Natural killer cell (primary cell): ENCODE measurements at regions not wholly inside any gene's neighbourhood (a gene's known extent, or its start where the extent isn't known, plus 50 kb on each side); places are given as distances from the start of the nearest gene placed in this dataset.

Source experiments
- ATAC-seq, 3 donors: fragments of 150-1000 bp in 2 of 3; fragments of 200-7000 bp in 1 of 3; cut with Tn5 transposase; 1 replicate in 1 of 3; 2 replicates in 2 of 3; pipeline ENCODE4 v1.10.0; 2021; ENCODE audit warnings: mild to moderate bottlenecking in 2 of 3, moderate library complexity in 2 of 3
- DNase-seq, 2 donors: peaks; one replicate each; pipeline versions ENCODE4 v3.0.0 to v3.0.0-alpha.2; 2013 to 2021; ENCODE audit warnings: mixed read lengths in 1 of 2
- H3K27ac ChIP-seq: one replicate; pipeline ENCODE4 v1.5.1; 2013; ENCODE audit warnings: mild to moderate bottlenecking, low read length
- H3K27me3 ChIP-seq: one replicate; pipeline ENCODE4 v1.6.1; 2013; ENCODE audit warnings: low read length; ENCODE audit not compliant: control insufficient read depth, insufficient read depth
- H3K36me3 ChIP-seq: one replicate; pipeline ENCODE4 v1.6.1; 2013; ENCODE audit warnings: low read length; ENCODE audit not compliant: control insufficient read depth, insufficient read depth
- H3K4me1 ChIP-seq: one replicate; pipeline ENCODE4 v1.6.1; 2013; ENCODE audit warnings: low read length; ENCODE audit not compliant: control insufficient read depth, insufficient read depth
- H3K4me3 ChIP-seq: one replicate; pipeline ENCODE4 v1.5.1; 2013; ENCODE audit warnings: low read length
- H3K9me3 ChIP-seq: one replicate; pipeline ENCODE4 v1.6.1; 2013; ENCODE audit warnings: low read length; ENCODE audit not compliant: control insufficient read depth, insufficient read depth
- H3K27ac Mint-ChIP-seq, 2 donors: one replicate each; pipeline ENCODE4 v1.8.0; 2022; ENCODE audit warnings: mild to moderate bottlenecking in 2 of 2, mixed read lengths in 2 of 2, moderate library complexity in 1 of 2
- H3K27me3 Mint-ChIP-seq, 2 donors: one replicate each; pipeline ENCODE4 v1.8.0; 2022; ENCODE audit warnings: low read depth in 2 of 2, mixed read lengths in 2 of 2
- H3K36me3 Mint-ChIP-seq: one replicate; pipeline ENCODE4 v1.8.0; 2022; ENCODE audit warnings: mixed read lengths
- H3K4me1 Mint-ChIP-seq, 2 donors: one replicate each; pipeline ENCODE4 v1.8.0; 2022; ENCODE audit warnings: mixed read lengths in 2 of 2
- H3K4me3 Mint-ChIP-seq: one replicate; pipeline ENCODE4 v1.8.0; 2022; ENCODE audit warnings: mild to moderate bottlenecking, moderate library complexity, mixed read lengths
- H3K9me3 Mint-ChIP-seq, 2 donors: one replicate each; pipeline ENCODE4 v1.8.0; 2022; ENCODE audit warnings: mixed read lengths in 2 of 2
- CTCF ChIP-seq: fragments of 200-600 bp; IDR thresholded peaks from one replicate; pipeline ENCODE4 v1.8.0; 2022; ENCODE audit warnings: antibody characterized with exemption
- WGBS: methylation state at CpG from one replicate; pipeline ENCODE4 v1.1.7; 2013; ENCODE audit warnings: missing lambda C conversion rate; ENCODE audit not compliant: insufficient coverage; 5-methylcytosine and 5-hydroxymethylcytosine counted together
- intact Hi-C: fragments of 100-400 bp; cut with micrococcal nuclease; formaldehyde crosslinking; loops from one replicate; pipeline ENCODE4 v1.14.2; 2022

- Histone ChIP-seq H3K36me3 (no peaks in the 10 kb centered on the region), H3K27ac (no peak overlapping the region), H3K4me3 (no peak overlapping the region), H3K4me1 (no peaks in the 10 kb centered on the region), H3K27me3 (no peaks in the 10 kb centered on the region), H3K9me3 (no peaks in the 10 kb centered on the region)
- peaks cover 0 to 12% of the 10 kb centered on the region in 2 donors for H3K27me3 Mint-ChIP-seq
- no peak overlapping the region for H3K4me3 Mint-ChIP-seq
- no peaks in the 10 kb centered on the region for H3K4me1 Mint-ChIP-seq
- H3K36me3 Mint-ChIP-seq = no peaks in the 10 kb centered on the region
- intact Hi-C loops = no loop called here
- H3K9me3 Mint-ChIP-seq = no peaks in the 10 kb centered on the region
- H3K27ac Mint-ChIP-seq = no peak overlapping the region
- DNase-seq (no peak), ATAC-seq (no peak)
- TF ChIP-seq CTCF = no peak
These were observed 184.7 kb upstream of the RALGAPA2 start for GRCh38 chr20:20897145-20897544.

- 90% methylated on average over 3 of the region's 3 CpGs for WGBS
- Histone ChIP-seq H3K36me3 (no peaks in the 10 kb centered on the region), H3K27me3 (no peaks in the 10 kb centered on the region), H3K4me1 (no peaks in the 10 kb centered on the region), H3K9me3 (no peaks in the 10 kb centered on the region), H3K4me3 (no peak overlapping the region), H3K27ac (no peak overlapping the region)
- ATAC-seq = no peak
- no peak for TF ChIP-seq CTCF
- Mint-ChIP-seq H3K27me3 (peaks cover 0 to 17% of the 10 kb centered on the region in 2 donors), H3K4me1 (no peaks in the 10 kb centered on the region), H3K4me3 (no peak overlapping the region), H3K27ac (no peak overlapping the region), H3K36me3 (no peaks in the 10 kb centered on the region), H3K9me3 (no peaks in the 10 kb centered on the region)
- intact Hi-C loops = no loop called here
- DNase-seq = no peak
These were observed 184.2 kb upstream of the RALGAPA2 start for GRCh38 chr20:20896606-20897005.

- Histone ChIP-seq H3K4me1 (no peaks in the 10 kb centered on the region), H3K36me3 (no peaks in the 10 kb centered on the region), H3K9me3 (no peaks in the 10 kb centered on the region), H3K27me3 (no peaks in the 10 kb centered on the region), H3K4me3 (no peak overlapping the region), H3K27ac (no peak overlapping the region)
- no peaks in the 10 kb centered on the region for H3K9me3 Mint-ChIP-seq
- H3K36me3 Mint-ChIP-seq = no peaks in the 10 kb centered on the region
- TF ChIP-seq CTCF = no peak
- intact Hi-C loops = no loop called here
- H3K4me3 Mint-ChIP-seq = no peak overlapping the region
- DNase-seq (no peak), ATAC-seq (no peak)
- 93% methylated on average over 12 of the region's 12 CpGs for WGBS
- H3K27me3 Mint-ChIP-seq = peaks cover 0 to 21% of the 10 kb centered on the region in 2 donors
- no peaks in the 10 kb centered on the region for H3K4me1 Mint-ChIP-seq
- H3K27ac Mint-ChIP-seq = no peak overlapping the region
These were observed 183.1 kb upstream of the RALGAPA2 start for GRCh38 chr20:20895537-20895936.

GRCh38 chr20:20894753-20895152 lies 182.3 kb upstream of the RALGAPA2 start:
- H3K27me3 Mint-ChIP-seq = peaks cover 0 to 21% of the 10 kb centered on the region in 2 donors

More at GRCh38 chr20:20894753-20895152, 182.3 kb upstream of the RALGAPA2 start:
- Mint-ChIP-seq H3K4me1 (no peaks in the 10 kb centered on the region), H3K36me3 (no peaks in the 10 kb centered on the region), H3K4me3 (no peak overlapping the region), H3K27ac (no peak overlapping the region), H3K9me3 (no peaks in the 10 kb centered on the region)
- ATAC-seq (no peak), DNase-seq (no peak)
- H3K36me3 ChIP-seq = no peaks in the 10 kb centered on the region
- H3K27me3 ChIP-seq = no peaks in the 10 kb centered on the region
- no peak overlapping the region for H3K27ac ChIP-seq
- TF ChIP-seq CTCF = no peak
- WGBS = 80% methylated on average over 13 of the region's 13 CpGs
- H3K4me3 ChIP-seq = no peak overlapping the region
- H3K9me3 ChIP-seq = no peaks in the 10 kb centered on the region
- no peaks in the 10 kb centered on the region for H3K4me1 ChIP-seq
- intact Hi-C loops = no loop called here
